ENCODE measurements at regions not wholly inside any gene's neighbourhood (a gene's known extent, or its start where the extent isn't known, plus 50 kb on each side); places are given as distances from the start of the nearest gene placed in this dataset.

GRCh38 chr4:154004507-154005170 is 215.8 kb upstream of the SFRP2 start:
- ATAC-seq = no peak
- H3K4me2 ChIP-seq (ENCODE audit: control insufficient read depth, insufficient read depth) = no peak overlapping the region
- no peak overlapping the region for H2AFZ ChIP-seq (ENCODE audit: control insufficient read depth, low read depth, low read length)
- H3K4me1 ChIP-seq (ENCODE audit: control insufficient read depth, insufficient read depth, low read length) = no peaks in the 10 kb centered on the region
- H3K9ac ChIP-seq (ENCODE audit: control insufficient read depth, insufficient read depth, low read length) = no peak overlapping the region
- H3K4me3 ChIP-seq = no peak overlapping the region
- in situ Hi-C loops (cut with MboI) (no loop called here), intact Hi-C loops (cut with micrococcal nuclease; ENCODE audit: unreplicated experiment) (no loop called here)
- WGBS (ENCODE audit: insufficient coverage, insufficient replicate concordance, low lambda C conversion rate, missing lambda C conversion rate) = 0% methylated on average over 7 of the region's 7 CpGs
- FAIRE-seq = no peak
- H3K27me3 ChIP-seq (replicated peaks in 1 of 2; ENCODE audit: control insufficient read depth in 2 of 2, insufficient read depth in 2 of 2, low read length in 1 of 2) = no peaks in the 10 kb centered on the region
- TF ChIP-seq MLLT1 (IDR thresholded peaks at IDR 0.05) = no peak
- TF ChIP-seq, protein P1, sequence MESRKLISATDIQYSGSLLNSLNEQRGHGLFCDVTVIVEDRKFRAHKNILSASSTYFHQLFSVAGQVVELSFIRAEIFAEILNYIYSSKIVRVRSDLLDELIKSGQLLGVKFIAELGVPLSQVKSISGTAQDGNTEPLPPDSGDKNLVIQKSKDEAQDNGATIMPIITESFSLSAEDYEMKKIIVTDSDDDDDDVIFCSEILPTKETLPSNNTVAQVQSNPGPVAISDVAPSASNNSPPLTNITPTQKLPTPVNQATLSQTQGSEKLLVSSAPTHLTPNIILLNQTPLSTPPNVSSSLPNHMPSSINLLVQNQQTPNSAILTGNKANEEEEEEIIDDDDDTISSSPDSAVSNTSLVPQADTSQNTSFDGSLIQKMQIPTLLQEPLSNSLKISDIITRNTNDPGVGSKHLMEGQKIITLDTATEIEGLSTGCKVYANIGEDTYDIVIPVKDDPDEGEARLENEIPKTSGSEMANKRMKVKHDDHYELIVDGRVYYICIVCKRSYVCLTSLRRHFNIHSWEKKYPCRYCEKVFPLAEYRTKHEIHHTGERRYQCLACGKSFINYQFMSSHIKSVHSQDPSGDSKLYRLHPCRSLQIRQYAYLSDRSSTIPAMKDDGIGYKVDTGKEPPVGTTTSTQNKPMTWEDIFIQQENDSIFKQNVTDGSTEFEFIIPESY (IDR thresholded peaks at IDR 0.05) = no peak
- TF ChIP-seq CBX3 (IDR thresholded peaks at IDR 0.05; ENCODE audit: borderline replicate concordance, low read depth) = no peak
- TF ChIP-seq SMAD1 (IDR thresholded peaks at IDR 0.05; ENCODE audit: low read depth, partially characterized antibody) = no peak
- no peak for TF ChIP-seq CREB1 (IDR thresholded peaks at IDR 0.05; ENCODE audit: low read depth)
- TF ChIP-seq ZNF217 (IDR thresholded peaks at IDR 0.05) = no peak
- no peak for TF ChIP-seq RCOR1 (conservative IDR thresholded peaks at IDR 0.05; ENCODE audit: low read depth, low read length)
- no peak for TF ChIP-seq BCL11A (IDR thresholded peaks at IDR 0.05; ENCODE audit: low read depth, low read length)
- no peak for TF ChIP-seq NRF1 (conservative IDR thresholded peaks at IDR 0.05; ENCODE audit: low read depth, low read length)
- no peak for TF ChIP-seq CTCF (IDR thresholded peaks at IDR 0.05 in 2 of 3, conservative IDR thresholded peaks at IDR 0.05 in 1 of 3; ENCODE audit: control insufficient read depth in 2 of 3, extremely low read depth in 1 of 3, insufficient read depth in 1 of 3, low read depth in 3 of 3, low read length in 3 of 3)
- no peak for TF ChIP-seq CBFB (IDR thresholded peaks at IDR 0.05; ENCODE audit: low read depth)
- TF ChIP-seq CHD1 (IDR thresholded peaks at IDR 0.05; ENCODE audit: low read depth, low read length) = no peak
- no peak for TF ChIP-seq PAX8 (IDR thresholded peaks at IDR 0.05)
- TF ChIP-seq TCF7 (IDR thresholded peaks at IDR 0.05; ENCODE audit: borderline replicate concordance) = no peak
- TF ChIP-seq PML (IDR thresholded peaks at IDR 0.05; ENCODE audit: low read length) = no peak
- TF ChIP-seq ELK1 (IDR thresholded peaks at IDR 0.05; ENCODE audit: low read depth, low read length) = no peak
- no peaks in the 10 kb centered on the region for H3K79me2 ChIP-seq (ENCODE audit: control insufficient read depth, insufficient read depth, low read length)
- RAD21 ChIA-PET (ENCODE audit: unreplicated experiment) = no interaction called here
- no peaks in the 10 kb centered on the region for H4K20me1 ChIP-seq (ENCODE audit: control insufficient read depth, insufficient read depth)
- H3K36me3 ChIP-seq (ENCODE audit: control insufficient read depth in 2 of 2, insufficient read depth in 2 of 2, low read length in 1 of 2) = no peaks in the 10 kb centered on the region
- DNase-seq (ENCODE audit: low read depth, low spot score) = no peak
- CTCF ChIA-PET = interaction anchor here (0.6 kb wide), 1 partner anchor 18 kb away, joined by 4 read pairs; no protein-coding TSS in a partner anchor
- BruUV-seq (replicated peaks) = no TSS peak
- H3K27ac ChIP-seq (ENCODE audit: control insufficient read depth, insufficient read depth) = no peak overlapping the region
- SMC1A ChIA-PET (ENCODE audit: uncharacterized antibody, unreplicated experiment) = no interaction called here
- no peaks in the 10 kb centered on the region for H3K9me3 ChIP-seq (replicated peaks; ENCODE audit: control insufficient read depth, insufficient read depth, low read length)
- POLR2A ChIA-PET = no interaction called here
